ENCODE measurements at regions not wholly inside any gene's neighbourhood (a gene's known extent, or its start where the extent isn't known, plus 50 kb on each side); places are given as distances from the start of the nearest gene placed in this dataset.

DNA sequence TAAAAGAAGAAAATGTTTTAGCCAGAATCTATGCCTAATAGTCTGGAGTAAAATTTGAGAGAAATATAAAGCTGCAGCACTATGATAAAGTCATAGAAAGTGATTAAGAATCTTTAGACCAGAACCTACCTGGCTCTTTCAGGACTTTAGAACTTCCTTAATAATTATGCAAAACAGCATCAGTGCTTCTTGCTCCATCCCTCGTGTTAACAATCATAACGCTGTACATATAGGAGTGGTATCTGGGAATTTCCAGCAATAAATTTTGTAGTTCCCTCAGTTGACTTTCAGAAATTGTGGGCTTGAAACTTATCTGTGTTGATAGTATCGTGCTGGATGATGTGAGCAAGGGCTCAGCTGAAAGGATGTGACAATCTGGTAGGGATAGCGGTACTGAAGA lies 102.1 kb upstream of the RASGEF1B start:
- Histone ChIP-seq H3K9me3 (ENCODE audit: control insufficient read depth, low read length) (no peaks in the 10 kb centered on the region), H3K36me3 (ENCODE audit: control insufficient read depth, insufficient read depth, low read length) (no peaks in the 10 kb centered on the region), H3K4me1 (ENCODE audit: control insufficient read depth, insufficient read depth, low read length) (no peaks in the 10 kb centered on the region), H3K4me3 (ENCODE audit: low read length) (no peak overlapping the region), H3K27me3 (ENCODE audit: control insufficient read depth, insufficient read depth, low read length, poor library complexity, severe bottlenecking) (no peaks in the 10 kb centered on the region), H3K9ac (ENCODE audit: extremely low read depth, low read length, poor library complexity, severe bottlenecking) (no peak overlapping the region), H3K27ac (ENCODE audit: low read depth, low read length) (no peak overlapping the region)
- no peaks in the 10 kb centered on the region for H3K36me3 Mint-ChIP-seq (ENCODE audit: low read depth)
- H3K9me3 Mint-ChIP-seq = no peaks in the 10 kb centered on the region
- H3K27me3 Mint-ChIP-seq (ENCODE audit: insufficient read depth) = no peaks in the 10 kb centered on the region
- H3K27ac Mint-ChIP-seq = no peak overlapping the region
- peaks cover 14% of the 10 kb centered on the region for H3K4me1 Mint-ChIP-seq
- H3K4me3 Mint-ChIP-seq = no peak overlapping the region
- TF ChIP-seq, protein P1, sequence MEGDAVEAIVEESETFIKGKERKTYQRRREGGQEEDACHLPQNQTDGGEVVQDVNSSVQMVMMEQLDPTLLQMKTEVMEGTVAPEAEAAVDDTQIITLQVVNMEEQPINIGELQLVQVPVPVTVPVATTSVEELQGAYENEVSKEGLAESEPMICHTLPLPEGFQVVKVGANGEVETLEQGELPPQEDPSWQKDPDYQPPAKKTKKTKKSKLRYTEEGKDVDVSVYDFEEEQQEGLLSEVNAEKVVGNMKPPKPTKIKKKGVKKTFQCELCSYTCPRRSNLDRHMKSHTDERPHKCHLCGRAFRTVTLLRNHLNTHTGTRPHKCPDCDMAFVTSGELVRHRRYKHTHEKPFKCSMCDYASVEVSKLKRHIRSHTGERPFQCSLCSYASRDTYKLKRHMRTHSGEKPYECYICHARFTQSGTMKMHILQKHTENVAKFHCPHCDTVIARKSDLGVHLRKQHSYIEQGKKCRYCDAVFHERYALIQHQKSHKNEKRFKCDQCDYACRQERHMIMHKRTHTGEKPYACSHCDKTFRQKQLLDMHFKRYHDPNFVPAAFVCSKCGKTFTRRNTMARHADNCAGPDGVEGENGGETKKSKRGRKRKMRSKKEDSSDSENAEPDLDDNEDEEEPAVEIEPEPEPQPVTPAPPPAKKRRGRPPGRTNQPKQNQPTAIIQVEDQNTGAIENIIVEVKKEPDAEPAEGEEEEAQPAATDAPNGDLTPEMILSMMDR (conservative IDR thresholded peaks at IDR 0.05) = no peak
- WGBS, 2 experiments (ENCODE audit: insufficient coverage in 1 of 2, insufficient read length in 1 of 2) = 98% methylated on average over 4 of the region's 4 CpGs; no CpG with 5 or more reads in 1 of the 2 experiments
- DNase-seq = no peak

DNA sequence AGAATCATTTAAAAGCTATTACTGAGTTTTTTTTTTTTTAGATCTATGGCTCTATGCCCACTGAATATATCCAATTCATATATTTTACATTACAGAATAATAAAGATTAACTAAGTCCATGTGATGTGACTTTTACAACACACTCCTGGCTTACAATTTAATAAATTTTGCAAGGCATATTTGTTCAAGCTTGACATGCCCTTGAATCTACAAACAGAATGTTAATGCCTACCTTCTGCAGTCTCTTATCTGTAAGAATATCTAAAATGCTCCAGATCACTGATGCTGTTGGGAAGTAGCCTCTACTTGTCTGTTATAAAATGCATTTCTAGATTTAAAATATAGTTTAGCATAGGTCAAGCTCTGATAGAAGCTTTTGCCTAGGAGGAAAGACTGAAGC lies 100.7 kb upstream of the RASGEF1B start:
- Mint-ChIP-seq H3K36me3 (ENCODE audit: low read depth) (no peaks in the 10 kb centered on the region), H3K27ac (no peak overlapping the region), H3K4me1 (peaks cover 12% of the 10 kb centered on the region), H3K9me3 (no peaks in the 10 kb centered on the region), H3K4me3 (no peak overlapping the region), H3K27me3 (ENCODE audit: insufficient read depth) (no peaks in the 10 kb centered on the region)
- no peak for DNase-seq
- Histone ChIP-seq H3K9me3 (ENCODE audit: control insufficient read depth, low read length) (no peaks in the 10 kb centered on the region), H3K27ac (ENCODE audit: low read depth, low read length) (no peak overlapping the region), H3K27me3 (ENCODE audit: control insufficient read depth, insufficient read depth, low read length, poor library complexity, severe bottlenecking) (no peaks in the 10 kb centered on the region), H3K4me3 (ENCODE audit: low read length) (no peak overlapping the region), H3K9ac (ENCODE audit: extremely low read depth, low read length, poor library complexity, severe bottlenecking) (no peak overlapping the region), H3K4me1 (ENCODE audit: control insufficient read depth, insufficient read depth, low read length) (no peaks in the 10 kb centered on the region), H3K36me3 (ENCODE audit: control insufficient read depth, insufficient read depth, low read length) (no peaks in the 10 kb centered on the region)
- TF ChIP-seq, protein P1 (conservative IDR thresholded peaks at IDR 0.05) = no peak

DNA sequence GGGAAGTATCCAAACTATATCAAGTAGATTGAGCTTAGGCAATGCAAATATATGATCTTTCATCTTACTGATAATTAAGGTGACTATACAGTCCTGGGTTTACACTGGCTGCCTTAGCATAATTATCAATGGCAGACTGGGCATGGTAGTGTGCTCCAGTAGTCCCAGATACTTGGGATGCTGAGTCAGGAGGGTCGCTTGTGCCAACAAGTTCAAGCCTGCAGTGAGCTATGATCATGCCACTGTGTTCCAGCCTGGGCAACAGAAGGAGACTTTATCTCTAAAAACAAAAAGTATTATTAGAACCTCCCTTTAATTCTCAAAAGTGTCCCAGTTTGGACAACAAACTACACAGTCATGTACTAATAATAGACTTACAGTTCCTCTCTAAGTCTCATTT lies 99.4 kb upstream of the RASGEF1B start:
- TF ChIP-seq, protein P1 (conservative IDR thresholded peaks at IDR 0.05) = no peak
- H3K9me3 ChIP-seq (ENCODE audit: control insufficient read depth, low read length) = no peaks in the 10 kb centered on the region
- no peak overlapping the region for H3K4me3 Mint-ChIP-seq
- no peaks in the 10 kb centered on the region for H3K27me3 ChIP-seq (ENCODE audit: control insufficient read depth, insufficient read depth, low read length, poor library complexity, severe bottlenecking)
- H3K27me3 Mint-ChIP-seq (ENCODE audit: insufficient read depth) = peaks cover under 1% of the 10 kb centered on the region
- H3K4me1 Mint-ChIP-seq = peaks cover 13% of the 10 kb centered on the region
- no peaks in the 10 kb centered on the region for H3K36me3 Mint-ChIP-seq (ENCODE audit: low read depth)
- H3K27ac ChIP-seq (ENCODE audit: low read depth, low read length) = no peak overlapping the region
- DNase-seq = no peak
- H3K4me3 ChIP-seq (ENCODE audit: low read length) = no peak overlapping the region
- WGBS, 2 experiments (ENCODE audit: insufficient coverage in 1 of 2, insufficient read length in 1 of 2) = 90 to 97% methylated on average over 1 of the region's 1 CpG
- H3K4me1 ChIP-seq (ENCODE audit: control insufficient read depth, insufficient read depth, low read length) = no peaks in the 10 kb centered on the region
- no peaks in the 10 kb centered on the region for H3K36me3 ChIP-seq (ENCODE audit: control insufficient read depth, insufficient read depth, low read length)
- H3K27ac Mint-ChIP-seq = no peak overlapping the region
- no peaks in the 10 kb centered on the region for H3K9me3 Mint-ChIP-seq
- H3K9ac ChIP-seq (ENCODE audit: extremely low read depth, low read length, poor library complexity, severe bottlenecking) = no peak overlapping the region
